ENCODE measurements at regions not wholly inside any gene's neighbourhood (a gene's known extent, or its start where the extent isn't known, plus 50 kb on each side); places are given as distances from the start of the nearest gene placed in this dataset.

- TF ChIP-seq CTCF (IDR thresholded peaks at IDR 0.05) (no peak), POLR2AphosphoS5 (IDR thresholded peaks at IDR 0.05) (no peak), POLR2A (IDR thresholded peaks at IDR 0.05) (no peak)
Observed at GRCh38 chr7:9217204-9217603, 783.8 kb downstream of the NXPH1 start.

Data from upper lobe of left lung (tissue), 4 donors.